Adrenal gland (tissue), 5 donors: ENCODE measurements at regions not wholly inside any gene's neighbourhood (a gene's known extent, or its start where the extent isn't known, plus 50 kb on each side); places are given as distances from the start of the nearest gene placed in this dataset.
"Not testable (repeated sequence)": the region's sequence is repeated elsewhere in the genome, so short reads cannot be mapped to it uniquely, and the experiment has no call there.

ENCODE experiments used
- CTCF ChIP-seq, 6 experiments: fragments of 450-650 bp in 4 of 6; fragments of 200-600 bp in 2 of 6; sonication (generic) in 1 of 6; IDR thresholded peaks; 1 replicate in 5 of 6; 2 replicates in 1 of 6; pipeline versions ENCODE4 v1.5.1 to v1.8.0; 2016 to 2021; ENCODE audit warnings: antibody characterized with exemption in 6 of 6, mild to moderate bottlenecking in 2 of 6, moderate library complexity in 1 of 6
- POLR2A ChIP-seq, 2 donors: fragments of 450-650 bp; IDR thresholded peaks; one replicate each; pipeline ENCODE4 v1.6.1; 2017; ENCODE audit warnings: antibody characterized with exemption in 2 of 2, mild to moderate bottlenecking in 2 of 2, moderate library complexity in 1 of 2
- donor health status: DM: no; HTN: no; CAD: no.

- TF ChIP-seq POLR2A, CTCF (IDR thresholded peaks at IDR 0.05): not testable (repeated sequence)
These were observed 114.0 kb downstream of the CRLF3 start for GRCh38 chr17:30710276-30711088.
